Parathyroid adenoma (tissue), 2 donors: ENCODE measurements at regions not wholly inside any gene's neighbourhood (a gene's known extent, or its start where the extent isn't known, plus 50 kb on each side); places are given as distances from the start of the nearest gene placed in this dataset.

Source experiments
- H2AFZ ChIP-seq: fragments of 300-600 bp; sonication (generic); one replicate; pipeline ENCODE4 v1.7.0; 2017; ENCODE audit warnings: antibody characterized with exemption, mild to moderate bottlenecking
- H3K27ac ChIP-seq: fragments of 300-600 bp; sonication (generic); one replicate; pipeline ENCODE4 v1.7.0; 2017
- H3K27me3 ChIP-seq: fragments of 300-600 bp; sonication (generic); one replicate; pipeline ENCODE4 v1.7.0; 2017; ENCODE audit warnings: low read length; ENCODE audit not compliant: control insufficient read depth, insufficient read depth
- H3K36me3 ChIP-seq: fragments of 300-600 bp; sonication (generic); one replicate; pipeline ENCODE4 v1.7.0; 2017; ENCODE audit warnings: low read length; ENCODE audit not compliant: control insufficient read depth, insufficient read depth
- H3K4me1 ChIP-seq: fragments of 300-600 bp; sonication (generic); one replicate; pipeline ENCODE4 v1.7.0; 2017; ENCODE audit warnings: control low read depth
- H3K4me2 ChIP-seq: fragments of 300-600 bp; sonication (generic); one replicate; pipeline ENCODE4 v1.7.0; 2017; ENCODE audit warnings: low read length
- H3K4me3 ChIP-seq: fragments of 300-600 bp; sonication (generic); one replicate; pipeline ENCODE4 v1.7.0; 2017; ENCODE audit warnings: low read depth, low read length
- H3K79me2 ChIP-seq: fragments of 300-600 bp; sonication (generic); one replicate; pipeline ENCODE4 v1.7.0; 2017; ENCODE audit warnings: control low read depth
- H3K9ac ChIP-seq: fragments of 300-600 bp; sonication (generic); one replicate; pipeline ENCODE4 v1.7.0; 2017; ENCODE audit warnings: mild to moderate bottlenecking
- H3K9me3 ChIP-seq: fragments of 300-600 bp; sonication (generic); one replicate; pipeline ENCODE4 v1.7.0; 2017; ENCODE audit warnings: low read length; ENCODE audit not compliant: control insufficient read depth
- CTCF ChIP-seq: fragments of 300-600 bp; sonication (generic); IDR thresholded peaks from one replicate; pipeline ENCODE4 v1.7.0; 2017; ENCODE audit warnings: antibody characterized with exemption, mild to moderate bottlenecking
- donor health status: primary hyperparathyroidism.

GRCh38 chr20:4299773-4300172, 50.7 kb upstream of the ADRA1D start:
- Histone ChIP-seq H3K4me3 (no peak overlapping the region), H3K9me3 (no peaks in the 10 kb centered on the region), H3K36me3 (no peaks in the 10 kb centered on the region), H2AFZ (no peak overlapping the region), H3K79me2 (no peaks in the 10 kb centered on the region), H3K9ac (no peak overlapping the region), H3K27me3 (no peaks in the 10 kb centered on the region), H3K27ac (no peak overlapping the region), H3K4me1 (no peaks in the 10 kb centered on the region), H3K4me2 (no peak overlapping the region)
- no peak for TF ChIP-seq CTCF

GRCh38 chr20:4299216-4299615, 50.1 kb upstream of the ADRA1D start:
- H2AFZ ChIP-seq: no peak overlapping the region
- no peaks in the 10 kb centered on the region for H3K79me2 ChIP-seq
- H3K4me2 ChIP-seq: no peak overlapping the region
- no peaks in the 10 kb centered on the region for H3K27me3 ChIP-seq
- H3K4me1 ChIP-seq: no peaks in the 10 kb centered on the region
- no peak overlapping the region for H3K9ac ChIP-seq
- no peak for TF ChIP-seq CTCF
- no peak overlapping the region for H3K4me3 ChIP-seq
- H3K36me3 ChIP-seq: no peaks in the 10 kb centered on the region
- H3K27ac ChIP-seq: no peak overlapping the region
- H3K9me3 ChIP-seq: no peaks in the 10 kb centered on the region
